ENCODE measurements at regions not wholly inside any gene's neighbourhood (a gene's known extent, or its start where the extent isn't known, plus 50 kb on each side); places are given as distances from the start of the nearest gene placed in this dataset.

- Mint-ChIP-seq H3K27ac (no peak overlapping the region), H3K4me3 (no peak overlapping the region), H3K4me1 (ENCODE audit: unreplicated experiment) (no peaks in the 10 kb centered on the region), H3K36me3 (no peaks in the 10 kb centered on the region), H3K27me3 (no peaks in the 10 kb centered on the region), H3K9me3 (no peaks in the 10 kb centered on the region)
- DNase-seq (ENCODE audit: extremely low spot score, unreplicated experiment), result no peak
- no peak for TF ChIP-seq CTCF (conservative IDR thresholded peaks at IDR 0.05)
These were observed 634.4 kb upstream of the POT1 start for GRCh38 chr7:125563964-125564529.

- no peak for TF ChIP-seq CTCF (conservative IDR thresholded peaks at IDR 0.05)
- Mint-ChIP-seq H3K4me1 (ENCODE audit: unreplicated experiment) (no peaks in the 10 kb centered on the region), H3K36me3 (no peaks in the 10 kb centered on the region), H3K27ac (no peak overlapping the region), H3K9me3 (no peaks in the 10 kb centered on the region), H3K27me3 (no peaks in the 10 kb centered on the region), H3K4me3 (no peak overlapping the region)
- DNase-seq (ENCODE audit: extremely low spot score, unreplicated experiment), result no peak
These were observed 633.9 kb upstream of the POT1 start for GRCh38 chr7:125563557-125563956.

- DNase-seq (ENCODE audit: extremely low spot score, unreplicated experiment), result no peak
- Mint-ChIP-seq H3K36me3 (no peaks in the 10 kb centered on the region), H3K4me3 (no peak overlapping the region), H3K4me1 (ENCODE audit: unreplicated experiment) (peaks cover 5% of the 10 kb centered on the region), H3K27ac (no peak overlapping the region), H3K9me3 (peaks cover 5% of the 10 kb centered on the region), H3K27me3 (no peaks in the 10 kb centered on the region)
- no peak for TF ChIP-seq CTCF (conservative IDR thresholded peaks at IDR 0.05)
These were observed 631.4 kb upstream of the POT1 start for GRCh38 chr7:125561006-125561405.

GRCh38 chr7:125559921-125560320 lies 630.3 kb upstream of the POT1 start:
- H3K9me3 Mint-ChIP-seq, result peaks cover 5% of the 10 kb centered on the region
- no peak for DNase-seq (ENCODE audit: extremely low spot score, unreplicated experiment)
- no peaks in the 10 kb centered on the region for H3K36me3 Mint-ChIP-seq
- no peak overlapping the region for H3K4me3 Mint-ChIP-seq
- no peak overlapping the region for H3K27ac Mint-ChIP-seq
- no peak for TF ChIP-seq CTCF (conservative IDR thresholded peaks at IDR 0.05)
- no peaks in the 10 kb centered on the region for H3K27me3 Mint-ChIP-seq
- peaks cover 5% of the 10 kb centered on the region for H3K4me1 Mint-ChIP-seq (ENCODE audit: unreplicated experiment)

GRCh38 chr7:125555916-125556315 lies 626.3 kb upstream of the POT1 start:
- Mint-ChIP-seq H3K4me1 (ENCODE audit: unreplicated experiment) (peaks cover 5% of the 10 kb centered on the region), H3K27me3 (no peaks in the 10 kb centered on the region), H3K36me3 (no peaks in the 10 kb centered on the region), H3K4me3 (no peak overlapping the region), H3K9me3 (peaks cover 5% of the 10 kb centered on the region), H3K27ac (no peak overlapping the region)
- no peak for DNase-seq (ENCODE audit: extremely low spot score, unreplicated experiment)
- TF ChIP-seq CTCF (conservative IDR thresholded peaks at IDR 0.05), result no peak

- H3K27ac Mint-ChIP-seq, result peak overlapping the region; percentile 79
- TF ChIP-seq CTCF (conservative IDR thresholded peaks at IDR 0.05), result no peak
- H3K9me3 Mint-ChIP-seq, result no peaks in the 10 kb centered on the region
- no peak for DNase-seq (ENCODE audit: extremely low spot score, unreplicated experiment)
- H3K27me3 Mint-ChIP-seq, result no peaks in the 10 kb centered on the region
- H3K4me3 Mint-ChIP-seq, result no peak overlapping the region
- no peaks in the 10 kb centered on the region for H3K36me3 Mint-ChIP-seq
- no peaks in the 10 kb centered on the region for H3K4me1 Mint-ChIP-seq (ENCODE audit: unreplicated experiment)
These were observed 621.4 kb upstream of the POT1 start for GRCh38 chr7:125551008-125551407.

Measured in type B pancreatic cell (in vitro differentiated cells).